ENCODE measurements at regions not wholly inside any gene's neighbourhood (a gene's known extent, or its start where the extent isn't known, plus 50 kb on each side); places are given as distances from the start of the nearest gene placed in this dataset.

- Histone ChIP-seq H3K4me1 (replicated peaks in 1 of 4; ENCODE audit: control insufficient read depth in 3 of 4, insufficient read depth in 4 of 4, low read length in 3 of 4) (no peaks in the 10 kb centered on the region), H3K23ac (ENCODE audit: insufficient read length) (no peak overlapping the region), H3K23me2 (ENCODE audit: low read depth, low read length) (no peaks in the 10 kb centered on the region), H3K27me3 (replicated peaks in 1 of 4; ENCODE audit: control insufficient read depth in 3 of 4, extremely low read depth in 1 of 4, insufficient read depth in 3 of 4, low read length in 3 of 4) (no peaks in the 10 kb centered on the region), H4K5ac (ENCODE audit: insufficient read length, low read depth, low read length) (no peak overlapping the region), H3K18ac (ENCODE audit: extremely low read depth, low read length) (no peak overlapping the region), H3K4me2 (ENCODE audit: insufficient read depth in 1 of 2, low read depth in 2 of 2, low read length in 2 of 2) (no peak overlapping the region), H3K4me3 (ENCODE audit: extremely low read depth in 1 of 4, insufficient read depth in 2 of 4, low read depth in 3 of 4, low read length in 4 of 4) (no peak overlapping the region; a peak in 1 of 8 replicates), H3K79me2 (ENCODE audit: control insufficient read depth in 1 of 2, insufficient read depth in 2 of 2, low read length in 2 of 2) (no peaks in the 10 kb centered on the region), H2BK5ac (ENCODE audit: low read depth, low read length) (no peak overlapping the region), H3K36me3 (ENCODE audit: control insufficient read depth in 2 of 4, insufficient read depth in 4 of 4, low read length in 3 of 4) (no peaks in the 10 kb centered on the region), H2BK120ac (replicated peaks; ENCODE audit: low read depth, low read length) (no peak overlapping the region), H4K20me1 (replicated peaks in 1 of 2; ENCODE audit: control insufficient read depth in 1 of 2, insufficient read depth in 2 of 2, low read length in 2 of 2) (no peaks in the 10 kb centered on the region), H3K56ac (replicated peaks; ENCODE audit: insufficient read length, low read depth, low read length) (no peak overlapping the region), H2BK12ac (ENCODE audit: low read depth, low read length) (no peak overlapping the region), H4K91ac (replicated peaks; ENCODE audit: insufficient read length, low read length) (no peak overlapping the region), H2BK20ac (ENCODE audit: low read length) (no peak overlapping the region), H2AK5ac (ENCODE audit: low read depth, low read length) (no peak overlapping the region), H4K8ac (ENCODE audit: extremely low read depth, insufficient read depth, low read length) (no peak overlapping the region), H2BK15ac (ENCODE audit: low read length) (no peak overlapping the region), H3K27ac (ENCODE audit: low read depth, low read length) (no peak overlapping the region), H3K79me1 (ENCODE audit: low read depth, low read length) (no peaks in the 10 kb centered on the region), H3K14ac (ENCODE audit: insufficient read length) (no peak overlapping the region), H2AFZ (ENCODE audit: low read length) (no peak overlapping the region), H3K4ac (replicated peaks; ENCODE audit: insufficient read length, low read depth, low read length) (no peak overlapping the region), H3K9me3 (ENCODE audit: insufficient read depth in 2 of 2, low read depth in 1 of 2, low read length in 1 of 2) (peaks cover 89 to 92% of the 10 kb centered on the region in 2 experiments), H3K9ac (replicated peaks in 1 of 4; ENCODE audit: extremely low read depth in 1 of 4, low read depth in 3 of 4, low read length in 3 of 4) (no peak overlapping the region)
- ChIA-PET CTCF (ENCODE audit: partially characterized antibody) (no interaction called here), POLR2A (ENCODE audit: partially characterized antibody) (no interaction called here)
- 50% methylated on average over 7 of the region's 7 CpGs; no CpG with 5 or more reads in 1 of the 2 experiments for WGBS, 2 experiments (ENCODE audit: extremely low coverage in 1 of 2, insufficient coverage in 1 of 2, insufficient read length in 1 of 2, insufficient replicate concordance in 2 of 2, low coverage in 1 of 2, low lambda C conversion rate in 2 of 2, missing lambda C conversion rate in 1 of 2)
- TF ChIP-seq EGR1 (IDR thresholded peaks at IDR 0.05; ENCODE audit: borderline replicate concordance, low read depth, low read length) (no peak), KDM1A (IDR thresholded peaks at IDR 0.05; ENCODE audit: borderline replicate concordance, low read length) (no peak), TBP (IDR thresholded peaks at IDR 0.05; ENCODE audit: low read depth, low read length) (no peak), SIN3A (conservative IDR thresholded peaks at IDR 0.05 in 1 of 2, IDR thresholded peaks at IDR 0.05 in 1 of 2; ENCODE audit: low read depth in 1 of 2, low read length in 2 of 2) (no peak), BACH1 (IDR thresholded peaks at IDR 0.05; ENCODE audit: low read length) (no peak), ZNF274 (IDR thresholded peaks at IDR 0.05; ENCODE audit: borderline replicate concordance, extremely low read depth, low read length) (peak; percentile 28; the same call in 1 of the 2 replicates)
- DNase-seq (ENCODE audit: low read depth in 1 of 2, low spot score in 2 of 2) = no peak
- peak; percentile 78 for FAIRE-seq
These were observed 1527.3 kb upstream of the TPTE start for GRCh38 chr21:8993943-8994639.

All from H1 (cell line).